ENCODE measurements at regions not wholly inside any gene's neighbourhood (a gene's known extent, or its start where the extent isn't known, plus 50 kb on each side); places are given as distances from the start of the nearest gene placed in this dataset.

GRCh38 chr15:62697636-62698035, 344.9 kb upstream of the TPM1 start (continued):
- TF ChIP-seq HNF4A (conservative IDR thresholded peaks at IDR 0.05), result no peak

- no peak overlapping the region for H3K9ac ChIP-seq (ENCODE audit: low read depth in 1 of 2, low read length in 2 of 2)
- DNase-seq (ENCODE audit: low spot score), result no peak
- no peak overlapping the region for H3K27ac ChIP-seq (ENCODE audit: low read depth in 1 of 2, low read length in 2 of 2)
- no peaks in the 10 kb centered on the region for H3K27me3 ChIP-seq (ENCODE audit: control insufficient read depth in 4 of 4, insufficient read depth in 4 of 4, low read length in 3 of 4)
- no peaks in the 10 kb centered on the region for H3K9me3 ChIP-seq (ENCODE audit: control insufficient read depth in 4 of 4, low read length in 3 of 4)
- WGBS, result 89% methylated on average over 8 of the region's 8 CpGs
- TF ChIP-seq HNF4A (conservative IDR thresholded peaks at IDR 0.05) (no peak), SP1 (IDR thresholded peaks at IDR 0.05) (no peak), NR2F2 (IDR thresholded peaks at IDR 0.05) (no peak), JUND (IDR thresholded peaks at IDR 0.05) (no peak), RXRA (IDR thresholded peaks at IDR 0.05) (no peak), RAD21 (IDR thresholded peaks at IDR 0.05) (no peak), ZBTB33 (IDR thresholded peaks at IDR 0.05) (no peak), ATF3 (IDR thresholded peaks at IDR 0.05) (no peak), FOXA2 (IDR thresholded peaks at IDR 0.05) (no peak), YY1 (IDR thresholded peaks at IDR 0.05) (no peak), EGR1 (IDR thresholded peaks at IDR 0.05; ENCODE audit: low read depth in 2 of 2) (no peak), HNF4G (IDR thresholded peaks at IDR 0.05) (no peak), FOXA1 (IDR thresholded peaks at IDR 0.05) (no peak), GABPA (IDR thresholded peaks at IDR 0.05 in 1 of 2, conservative IDR thresholded peaks at IDR 0.05 in 1 of 2) (no peak), TAF1 (conservative IDR thresholded peaks at IDR 0.05) (no peak)
- TF ChIP-seq, protein P1, sequence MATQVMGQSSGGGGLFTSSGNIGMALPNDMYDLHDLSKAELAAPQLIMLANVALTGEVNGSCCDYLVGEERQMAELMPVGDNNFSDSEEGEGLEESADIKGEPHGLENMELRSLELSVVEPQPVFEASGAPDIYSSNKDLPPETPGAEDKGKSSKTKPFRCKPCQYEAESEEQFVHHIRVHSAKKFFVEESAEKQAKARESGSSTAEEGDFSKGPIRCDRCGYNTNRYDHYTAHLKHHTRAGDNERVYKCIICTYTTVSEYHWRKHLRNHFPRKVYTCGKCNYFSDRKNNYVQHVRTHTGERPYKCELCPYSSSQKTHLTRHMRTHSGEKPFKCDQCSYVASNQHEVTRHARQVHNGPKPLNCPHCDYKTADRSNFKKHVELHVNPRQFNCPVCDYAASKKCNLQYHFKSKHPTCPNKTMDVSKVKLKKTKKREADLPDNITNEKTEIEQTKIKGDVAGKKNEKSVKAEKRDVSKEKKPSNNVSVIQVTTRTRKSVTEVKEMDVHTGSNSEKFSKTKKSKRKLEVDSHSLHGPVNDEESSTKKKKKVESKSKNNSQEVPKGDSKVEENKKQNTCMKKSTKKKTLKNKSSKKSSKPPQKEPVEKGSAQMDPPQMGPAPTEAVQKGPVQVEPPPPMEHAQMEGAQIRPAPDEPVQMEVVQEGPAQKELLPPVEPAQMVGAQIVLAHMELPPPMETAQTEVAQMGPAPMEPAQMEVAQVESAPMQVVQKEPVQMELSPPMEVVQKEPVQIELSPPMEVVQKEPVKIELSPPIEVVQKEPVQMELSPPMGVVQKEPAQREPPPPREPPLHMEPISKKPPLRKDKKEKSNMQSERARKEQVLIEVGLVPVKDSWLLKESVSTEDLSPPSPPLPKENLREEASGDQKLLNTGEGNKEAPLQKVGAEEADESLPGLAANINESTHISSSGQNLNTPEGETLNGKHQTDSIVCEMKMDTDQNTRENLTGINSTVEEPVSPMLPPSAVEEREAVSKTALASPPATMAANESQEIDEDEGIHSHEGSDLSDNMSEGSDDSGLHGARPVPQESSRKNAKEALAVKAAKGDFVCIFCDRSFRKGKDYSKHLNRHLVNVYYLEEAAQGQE (IDR thresholded peaks at IDR 0.05), result no peak
- TF ChIP-seq, protein P2, sequence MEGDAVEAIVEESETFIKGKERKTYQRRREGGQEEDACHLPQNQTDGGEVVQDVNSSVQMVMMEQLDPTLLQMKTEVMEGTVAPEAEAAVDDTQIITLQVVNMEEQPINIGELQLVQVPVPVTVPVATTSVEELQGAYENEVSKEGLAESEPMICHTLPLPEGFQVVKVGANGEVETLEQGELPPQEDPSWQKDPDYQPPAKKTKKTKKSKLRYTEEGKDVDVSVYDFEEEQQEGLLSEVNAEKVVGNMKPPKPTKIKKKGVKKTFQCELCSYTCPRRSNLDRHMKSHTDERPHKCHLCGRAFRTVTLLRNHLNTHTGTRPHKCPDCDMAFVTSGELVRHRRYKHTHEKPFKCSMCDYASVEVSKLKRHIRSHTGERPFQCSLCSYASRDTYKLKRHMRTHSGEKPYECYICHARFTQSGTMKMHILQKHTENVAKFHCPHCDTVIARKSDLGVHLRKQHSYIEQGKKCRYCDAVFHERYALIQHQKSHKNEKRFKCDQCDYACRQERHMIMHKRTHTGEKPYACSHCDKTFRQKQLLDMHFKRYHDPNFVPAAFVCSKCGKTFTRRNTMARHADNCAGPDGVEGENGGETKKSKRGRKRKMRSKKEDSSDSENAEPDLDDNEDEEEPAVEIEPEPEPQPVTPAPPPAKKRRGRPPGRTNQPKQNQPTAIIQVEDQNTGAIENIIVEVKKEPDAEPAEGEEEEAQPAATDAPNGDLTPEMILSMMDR (IDR thresholded peaks at IDR 0.05; ENCODE audit: low read depth, low read length, missing input control), result no peak
- TF ChIP-seq, protein P3, sequence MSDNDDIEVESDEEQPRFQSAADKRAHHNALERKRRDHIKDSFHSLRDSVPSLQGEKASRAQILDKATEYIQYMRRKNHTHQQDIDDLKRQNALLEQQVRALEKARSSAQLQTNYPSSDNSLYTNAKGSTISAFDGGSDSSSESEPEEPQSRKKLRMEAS (IDR thresholded peaks at IDR 0.05), result no peak
- H3K4me3 ChIP-seq (ENCODE audit: low read depth in 1 of 3, low read length in 3 of 3), result no peak overlapping the region
- H3K36me3 ChIP-seq (ENCODE audit: control insufficient read depth in 4 of 4, insufficient read depth in 3 of 4, low read depth in 1 of 4, low read length in 3 of 4), result peaks cover 0 to 9% (median 0%) of the 10 kb centered on the region in 4 donors
- H3K4me1 ChIP-seq (ENCODE audit: control insufficient read depth in 4 of 4, insufficient read depth in 4 of 4, low read length in 3 of 4), result no peaks in the 10 kb centered on the region
These were observed 343.9 kb upstream of the TPM1 start for GRCh38 chr15:62698646-62699045.

Measured in liver (tissue), 8 donors.